Suprapubic skin (tissue), 3 donors: ENCODE measurements at regions not wholly inside any gene's neighbourhood (a gene's known extent, or its start where the extent isn't known, plus 50 kb on each side); places are given as distances from the start of the nearest gene placed in this dataset.

Experiments used
- CTCF ChIP-seq, 2 donors: fragments of 200-600 bp in 1 of 2; fragments of 450-650 bp in 1 of 2; sonication (generic) in 1 of 2; IDR thresholded peaks; one replicate each; pipeline ENCODE4 v1.5.1; 2016 to 2019; ENCODE audit warnings: antibody characterized with exemption in 2 of 2, mild to moderate bottlenecking in 1 of 2, moderate library complexity in 1 of 2
- EP300 ChIP-seq: sonication (generic); formaldehyde crosslinking; IDR thresholded peaks from one replicate; pipeline ENCODE4 v1.6.1; 2017; ENCODE audit warnings: antibody characterized with exemption

DNA sequence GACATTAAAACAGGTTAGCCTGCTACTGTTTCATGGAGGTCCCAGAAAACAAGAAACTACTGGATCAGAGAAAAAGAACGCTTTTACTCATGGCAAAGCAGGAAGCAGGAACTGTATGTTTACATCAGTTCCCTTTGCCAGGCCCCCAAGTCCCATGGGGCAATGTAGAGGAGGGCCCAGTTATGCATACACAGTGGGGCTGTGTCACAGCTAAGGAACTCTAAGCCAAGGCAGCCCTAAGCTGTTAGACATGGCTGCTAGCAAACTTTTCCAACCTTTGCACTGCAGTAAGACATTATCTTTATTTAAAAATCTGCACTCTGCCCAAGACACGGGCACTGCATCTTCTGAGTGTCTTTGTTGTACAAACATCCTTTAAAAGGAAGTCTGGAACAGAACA lies 975.8 kb downstream of the C4orf33 start:
- TF ChIP-seq CTCF (IDR thresholded peaks at IDR 0.05), result no peak
- no peak for TF ChIP-seq EP300
